HL-60 (cell line): ENCODE measurements at regions not wholly inside any gene's neighbourhood (a gene's known extent, or its start where the extent isn't known, plus 50 kb on each side); places are given as distances from the start of the nearest gene placed in this dataset.

ENCODE experiments used
- CTCF ChIP-seq: IDR thresholded peaks from one replicate; pipeline ENCODE4 v1.5.1; 2011; ENCODE audit warnings: low read length, control low read depth, inconsistent platforms; ENCODE audit not compliant: insufficient read depth
- REST ChIP-seq: IDR thresholded peaks from 2 replicates; pipeline ENCODE4 v1.6.1; 2012; ENCODE audit warnings: low read depth; ENCODE audit not compliant: insufficient replicate concordance

DNA sequence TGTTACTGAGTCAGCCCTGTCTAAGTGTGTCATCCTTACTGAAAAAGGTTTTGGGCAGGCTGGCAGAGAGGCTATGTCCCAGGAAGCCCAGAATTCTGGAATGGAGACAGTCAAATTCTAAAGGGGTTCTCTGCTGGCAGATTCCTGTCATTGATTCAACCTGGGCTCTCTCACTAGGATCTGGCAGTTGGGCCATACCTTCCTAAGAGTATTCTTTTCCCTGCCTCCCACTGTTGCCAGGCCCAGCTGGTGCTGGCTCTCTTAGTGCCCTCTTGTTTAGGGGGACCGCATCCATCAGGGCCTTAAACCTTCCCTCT lies 85.0 kb upstream of the EGLN3 start:
- TF ChIP-seq REST (no peak), CTCF (no peak)
